Stimulated activated CD8-positive, alpha-beta memory T cell treated with anti-CD3 and anti-CD28 coated beads, Interleukin-4, amount 100 ng/mL, for 1 hour (primary cell): ENCODE measurements at regions not wholly inside any gene's neighbourhood (a gene's known extent, or its start where the extent isn't known, plus 50 kb on each side); places are given as distances from the start of the nearest gene placed in this dataset.
"Not testable (repeated sequence)": the region's sequence is repeated elsewhere in the genome, so short reads cannot be mapped to it uniquely, and the experiment has no call there.

Experiments used
- DNase-seq, 2 donors: peaks; one replicate each; pipeline ENCODE4 v3.0.0-alpha.2; 2020; ENCODE audit warnings: low read depth in 2 of 2, low spot score in 1 of 2

DNA sequence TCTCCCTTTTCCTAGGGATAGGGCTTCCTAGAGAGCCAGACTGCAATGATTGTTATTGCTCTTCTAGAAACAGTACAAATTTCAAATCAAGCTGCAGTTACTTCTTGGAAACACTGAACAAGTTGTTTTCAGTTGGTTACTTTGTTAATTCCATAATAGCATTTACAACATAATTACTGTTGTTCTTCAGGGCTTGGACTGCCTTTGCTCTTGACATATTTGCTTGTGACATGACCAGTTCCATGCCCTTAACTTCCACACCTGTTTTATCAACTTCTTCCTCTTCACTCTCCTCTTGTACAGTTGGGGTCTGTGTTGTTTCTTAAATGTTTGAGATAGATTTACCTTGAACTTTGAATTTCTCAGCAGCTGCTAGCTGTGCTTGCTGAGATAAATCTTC is 104.4 kb downstream of the SEC23IP start:
- DNase-seq = no peak

DNA sequence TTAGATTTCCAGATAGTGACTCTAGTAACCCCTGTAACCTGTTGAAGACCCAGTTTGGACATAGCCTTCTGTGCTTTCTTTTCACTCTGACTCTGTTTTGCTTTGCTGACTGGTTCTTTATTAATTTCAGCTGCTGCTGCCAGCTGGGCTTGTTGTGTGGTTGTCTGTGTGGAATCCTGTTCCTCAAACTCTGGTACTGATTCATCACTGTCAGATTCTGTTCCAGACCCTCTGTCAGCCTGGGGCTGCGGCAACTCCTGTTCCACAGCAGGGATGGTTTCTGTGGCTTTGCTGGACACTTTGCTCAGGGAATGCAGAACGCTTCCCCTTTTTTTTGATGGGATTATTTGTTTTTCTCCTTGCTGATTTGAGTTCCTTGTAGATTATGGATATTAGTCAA is 104.9 kb downstream of the SEC23IP start:
- no peak for DNase-seq

DNA sequence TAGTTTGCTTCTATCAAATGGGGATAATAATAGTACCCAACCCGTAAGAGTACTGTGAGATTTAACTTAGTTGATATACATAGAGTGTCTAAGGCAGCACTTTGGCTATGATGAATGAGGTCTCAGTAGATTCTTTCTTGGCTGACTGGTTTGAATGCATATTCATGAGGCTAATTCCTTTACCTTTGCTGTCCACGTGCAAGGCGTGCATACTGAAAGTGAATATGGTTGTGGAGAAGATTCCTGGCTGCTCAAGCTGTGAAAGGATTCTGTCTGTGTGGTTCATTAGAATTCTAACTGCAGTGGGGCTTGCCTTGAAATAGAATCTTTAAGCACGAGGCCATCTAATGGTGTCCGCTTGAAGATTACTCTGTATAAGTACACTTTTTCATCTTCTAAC is 110.3 kb downstream of the SEC23IP start:
- no peak for DNase-seq

DNA sequence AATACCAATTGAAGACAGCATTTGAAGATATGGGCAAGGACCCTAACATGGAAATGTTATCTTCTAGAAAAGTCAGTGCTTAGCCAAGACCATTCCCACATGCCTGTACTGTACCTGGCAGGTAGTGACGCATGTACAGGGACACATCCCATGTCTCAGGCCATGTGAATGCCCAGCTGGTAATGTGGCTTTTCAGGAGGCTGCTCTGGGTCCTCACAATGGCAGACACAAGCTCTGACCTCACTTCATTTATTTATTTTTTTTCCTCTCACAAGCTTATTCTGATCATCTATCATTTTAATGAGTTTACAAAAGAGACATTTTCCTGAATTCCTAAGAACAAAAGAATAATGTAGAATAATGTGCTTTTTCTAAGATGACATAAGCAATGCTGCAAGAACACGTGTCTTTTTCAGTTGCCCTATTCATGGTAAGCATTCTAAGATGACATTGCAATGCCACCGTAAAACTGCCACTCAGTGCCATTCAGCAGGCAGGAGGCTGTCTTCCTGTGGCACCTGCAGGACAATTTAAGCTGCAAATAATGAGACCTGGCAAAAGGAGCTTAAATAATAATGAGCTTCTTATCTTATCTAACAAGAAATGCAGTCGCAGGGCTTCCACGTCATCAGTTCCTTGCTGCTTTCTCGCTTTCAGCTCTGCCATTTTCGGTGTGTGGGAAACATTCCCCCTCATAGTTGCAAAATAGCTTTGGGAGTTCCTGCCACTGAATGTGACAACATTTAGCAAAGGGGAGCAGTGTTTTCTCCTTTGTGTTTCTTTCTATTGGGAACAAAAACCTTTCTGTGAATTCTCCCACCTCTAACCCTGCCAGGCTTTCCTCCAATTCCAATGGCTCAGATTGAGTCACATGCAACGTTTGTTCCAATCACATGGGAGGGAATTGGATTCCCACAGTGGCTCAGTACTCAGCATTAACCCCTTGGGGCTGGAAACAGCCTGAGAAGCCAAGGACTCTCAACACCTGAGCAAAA is 113.0 kb downstream of the SEC23IP start:
- DNase-seq = no peak

DNA sequence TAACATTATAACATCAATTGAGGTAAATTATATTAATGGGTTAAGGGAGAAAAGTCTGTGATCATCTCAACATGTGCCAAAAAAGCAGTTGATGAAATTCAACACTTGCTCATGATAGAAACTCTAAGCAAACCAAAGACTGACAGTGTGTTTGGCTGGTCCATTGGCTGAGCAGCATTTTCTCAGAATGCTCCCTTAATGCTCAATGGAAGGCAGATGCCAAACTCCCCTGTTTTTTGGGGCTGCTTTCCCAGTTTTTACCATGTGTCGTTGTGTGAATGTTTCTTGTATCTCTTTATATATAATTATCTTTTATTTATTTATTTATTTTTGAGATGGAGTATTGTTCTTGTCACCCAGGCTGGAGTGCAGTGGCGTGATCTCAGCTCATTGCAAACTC is 114.7 kb downstream of the SEC23IP start:
- no peak for DNase-seq

DNA sequence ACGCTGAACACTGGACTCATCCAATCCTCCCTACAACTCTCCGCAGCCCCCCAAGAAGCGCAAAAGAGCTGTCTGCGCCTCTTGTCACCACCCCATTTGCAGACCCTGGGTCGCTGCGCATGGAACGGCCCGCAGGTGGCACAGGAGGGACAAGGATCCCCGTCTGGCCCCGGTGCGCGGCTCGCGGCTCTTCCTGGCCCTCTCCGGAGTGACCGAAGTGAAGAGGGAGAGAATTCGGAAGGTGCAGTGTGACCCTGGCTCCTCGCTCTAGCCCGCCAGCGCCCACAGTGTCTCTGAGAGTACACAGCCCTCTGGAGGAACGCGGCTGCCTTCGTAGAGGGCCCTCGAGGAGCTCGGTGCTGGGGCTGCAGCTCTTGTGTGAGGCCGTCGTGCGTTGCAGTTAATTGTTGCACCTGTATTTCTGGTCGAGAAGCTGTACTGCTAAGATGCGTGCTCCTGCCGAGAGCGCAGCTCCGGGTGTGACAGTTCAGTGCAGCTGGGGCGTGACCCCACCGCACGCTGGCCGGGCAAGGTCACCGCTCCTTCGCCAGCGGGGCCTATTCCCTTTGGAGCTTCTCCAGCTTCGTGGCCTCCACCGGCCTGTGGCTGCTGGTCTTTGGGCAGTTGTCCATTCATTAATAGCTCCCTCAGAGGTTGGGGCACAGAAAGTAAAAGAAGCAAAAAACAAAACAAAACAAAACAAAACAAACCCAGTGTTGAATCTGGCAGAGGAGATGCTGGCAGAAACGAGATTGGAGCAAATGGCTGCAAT is 119.0 kb downstream of the SEC23IP start:
- no peak for DNase-seq

DNA sequence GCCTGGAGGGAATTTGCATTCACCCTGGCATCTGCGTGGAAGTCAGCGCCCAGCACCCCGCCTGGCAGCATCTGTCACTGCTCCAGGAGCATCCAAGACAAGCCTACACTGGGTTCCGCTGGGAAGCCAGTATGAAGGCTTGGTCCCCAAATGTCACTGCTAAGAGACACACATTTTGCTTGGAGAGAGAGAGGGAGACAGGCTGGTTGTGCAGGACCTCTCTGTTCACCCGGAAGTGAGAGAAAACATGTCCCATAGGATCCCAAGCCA is 119.5 kb downstream of the SEC23IP start:
- DNase-seq = no peak

DNA sequence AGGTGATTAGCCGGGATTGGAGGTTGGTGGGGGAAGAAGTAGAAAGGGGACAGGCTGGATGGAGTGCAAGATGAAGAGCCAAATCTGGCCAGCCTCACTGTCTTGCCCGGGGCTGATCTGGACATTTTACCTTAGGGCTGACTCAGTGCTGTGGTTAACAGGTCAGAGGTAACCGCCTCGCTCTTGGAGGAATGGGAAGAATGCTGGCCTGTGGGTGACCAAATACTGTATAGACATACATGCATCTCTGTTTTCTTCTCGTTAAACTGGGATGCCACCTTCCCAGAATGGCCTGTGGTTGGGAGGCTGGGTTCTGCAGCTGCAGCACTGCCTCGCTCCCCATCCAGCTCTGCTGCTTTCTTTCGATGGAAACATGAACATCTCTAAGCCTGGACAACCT is 120.0 kb downstream of the SEC23IP start:
- no peak for DNase-seq

DNA sequence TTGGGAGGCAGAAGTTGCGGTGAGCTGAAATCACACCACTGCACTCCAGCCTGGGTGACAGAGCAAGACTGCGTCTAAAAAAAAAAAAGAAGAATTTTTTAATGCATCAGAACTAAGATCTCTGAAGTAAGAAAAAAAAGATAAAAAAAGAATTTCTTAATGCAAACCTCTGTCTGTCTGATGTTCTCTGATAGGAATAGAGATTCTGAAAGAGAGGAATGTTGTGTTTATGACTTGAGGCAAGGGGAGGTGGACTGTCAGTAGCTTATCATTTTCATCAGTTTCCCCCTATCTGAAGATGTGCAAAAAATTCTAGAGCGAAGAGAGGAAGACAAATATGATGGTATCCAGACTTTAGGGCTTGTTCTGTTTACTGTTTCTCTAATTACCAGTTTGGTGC is 121.5 kb downstream of the SEC23IP start:
- no peak for DNase-seq

DNA sequence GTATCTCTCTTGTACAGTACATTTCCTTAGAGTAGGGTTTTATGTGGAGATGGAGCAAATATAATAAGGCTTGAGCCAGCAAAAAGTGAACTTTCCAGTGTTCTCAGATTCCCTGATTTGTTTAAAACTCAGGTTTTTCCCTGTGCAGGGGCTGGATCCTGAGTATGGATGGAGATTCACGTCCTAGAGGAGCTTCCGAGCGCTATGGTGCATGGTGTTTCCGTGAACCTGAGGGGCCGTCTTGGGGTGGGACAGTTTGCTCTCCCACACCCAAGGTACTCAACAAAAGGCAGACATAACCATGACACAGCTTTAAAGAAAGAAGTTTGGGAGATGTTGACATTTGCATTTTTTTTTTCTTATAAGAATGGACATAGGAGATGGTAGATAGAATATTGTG is 122.5 kb downstream of the SEC23IP start:
- DNase-seq = no peak

DNA sequence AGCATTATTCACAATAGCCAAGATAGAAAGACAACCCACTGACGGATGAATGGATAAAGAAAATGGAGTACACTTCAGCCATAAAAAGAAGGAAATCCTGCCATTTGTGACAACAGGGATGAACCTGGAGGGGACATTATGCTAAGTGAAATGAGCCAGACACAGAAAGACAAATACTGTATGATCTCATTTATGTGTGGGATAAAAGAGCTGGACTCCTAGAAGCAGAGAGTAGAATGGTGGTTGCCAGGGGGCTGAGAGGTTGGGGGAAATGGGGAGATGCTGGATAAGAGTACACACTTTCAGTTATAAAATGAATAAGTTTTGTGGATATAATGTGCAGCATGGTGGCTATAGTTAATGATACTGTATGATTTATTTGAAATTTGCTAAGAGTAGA is 124.4 kb downstream of the SEC23IP start:
- no peak for DNase-seq

DNA sequence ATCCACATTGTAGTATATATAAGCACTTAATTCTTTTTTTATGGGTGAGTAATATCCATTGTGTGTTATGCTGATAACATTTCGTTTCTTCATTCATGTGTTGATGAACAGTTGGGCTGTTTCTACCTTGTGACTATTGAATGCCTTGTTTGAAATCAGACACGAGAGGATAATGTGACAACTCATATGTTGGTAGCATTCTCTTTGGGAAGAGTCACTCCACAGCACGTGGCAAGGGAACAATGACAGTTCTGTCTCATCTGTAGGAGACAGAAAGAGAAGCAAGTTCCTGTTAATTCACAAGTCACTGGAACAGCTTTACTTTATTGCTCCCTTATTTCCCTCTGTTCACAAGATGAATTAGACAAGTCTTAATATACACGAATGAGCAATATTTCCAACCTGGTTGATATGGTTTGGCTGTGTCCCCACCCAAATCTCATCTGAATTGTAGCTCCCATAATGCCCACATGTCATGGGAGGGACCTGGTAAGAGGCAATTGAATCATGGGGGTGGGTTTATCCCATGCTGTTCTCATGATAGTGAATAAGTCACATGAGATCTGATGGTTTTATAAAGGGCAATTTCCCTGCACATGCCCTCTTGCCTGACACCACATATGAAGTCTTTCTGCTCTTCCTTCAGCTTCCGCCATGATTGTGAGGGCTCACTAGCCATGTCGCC is 125.3 kb downstream of the SEC23IP start:
- DNase-seq = no peak

DNA sequence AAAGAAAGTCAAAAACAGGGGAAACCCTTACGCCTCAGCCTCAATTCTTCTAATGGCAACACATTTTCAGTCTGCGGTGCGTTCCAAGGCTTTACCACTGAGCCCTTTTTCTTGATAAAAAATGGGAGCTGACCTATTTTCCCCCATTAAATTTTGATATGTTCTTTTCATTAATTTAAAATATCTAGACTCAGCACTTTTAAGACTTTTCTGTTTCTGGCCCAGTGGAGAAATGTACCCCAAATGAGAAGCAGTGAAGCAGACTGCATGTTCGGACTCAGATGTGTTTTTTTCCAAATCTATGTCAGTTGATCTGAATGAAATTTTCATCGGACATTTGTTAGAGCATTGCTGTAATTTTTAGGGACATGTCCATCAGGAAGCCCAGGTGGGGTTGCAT is 126.2 kb downstream of the SEC23IP start:
- DNase-seq = no peak

DNA sequence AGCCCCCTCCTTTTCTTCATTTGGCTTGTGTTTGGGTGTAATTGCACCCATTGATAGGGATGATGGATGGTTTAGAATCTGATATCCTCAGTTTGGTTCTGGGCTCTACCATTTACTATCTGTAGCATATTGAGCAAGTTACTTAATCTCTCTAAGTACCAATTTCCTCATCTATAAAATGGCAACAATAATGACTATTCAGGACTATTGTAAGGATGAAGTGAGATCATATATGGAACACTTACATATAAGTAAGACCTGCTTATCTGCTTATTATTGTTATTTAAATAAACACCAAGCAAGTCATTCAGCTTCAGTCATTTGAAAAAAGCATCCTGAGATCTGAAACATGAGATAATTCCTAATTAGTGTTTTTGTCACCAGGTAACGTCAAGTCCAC is 127.0 kb downstream of the SEC23IP start:
- DNase-seq = no peak

DNA sequence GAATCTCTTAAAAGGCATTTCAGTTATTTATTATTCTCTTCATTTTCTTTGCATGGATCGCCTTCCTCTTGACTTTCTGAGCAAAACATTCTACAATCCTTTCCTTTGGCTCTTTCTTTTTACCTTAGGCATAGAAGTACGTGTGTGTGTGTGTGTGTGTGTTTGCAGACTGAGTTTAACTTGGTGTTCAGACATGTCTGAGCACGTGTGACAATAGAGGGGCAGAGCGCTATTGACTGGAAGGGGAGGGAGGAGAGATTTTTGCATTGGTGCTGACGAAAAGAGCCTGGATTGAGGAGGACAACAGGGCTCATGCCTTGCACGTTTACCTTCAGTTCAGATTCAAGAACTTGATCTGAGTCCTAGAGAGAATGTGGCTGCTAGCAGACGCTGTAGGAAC is 129.8 kb downstream of the SEC23IP start:
- DNase-seq = no peak

DNA sequence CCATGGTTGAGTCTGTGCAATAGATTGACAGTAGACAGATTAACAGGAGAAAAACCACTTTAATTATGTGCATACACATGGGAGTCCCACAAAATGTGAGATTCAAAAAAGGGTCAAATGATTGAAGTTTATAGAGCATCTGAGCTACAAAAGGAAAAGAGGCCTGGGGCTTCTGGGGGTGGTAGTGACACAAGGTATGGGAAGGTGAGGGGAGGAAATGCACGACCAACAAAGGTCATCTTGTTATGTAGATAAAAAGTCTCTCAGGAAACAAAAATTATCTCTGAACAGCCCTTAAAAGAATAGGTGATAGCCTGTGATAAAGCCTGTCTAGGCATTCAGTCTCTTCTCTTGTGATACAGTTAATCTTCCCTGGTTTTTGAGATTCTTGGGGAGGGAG is 141.7 kb downstream of the SEC23IP start:
- no peak for DNase-seq

DNA sequence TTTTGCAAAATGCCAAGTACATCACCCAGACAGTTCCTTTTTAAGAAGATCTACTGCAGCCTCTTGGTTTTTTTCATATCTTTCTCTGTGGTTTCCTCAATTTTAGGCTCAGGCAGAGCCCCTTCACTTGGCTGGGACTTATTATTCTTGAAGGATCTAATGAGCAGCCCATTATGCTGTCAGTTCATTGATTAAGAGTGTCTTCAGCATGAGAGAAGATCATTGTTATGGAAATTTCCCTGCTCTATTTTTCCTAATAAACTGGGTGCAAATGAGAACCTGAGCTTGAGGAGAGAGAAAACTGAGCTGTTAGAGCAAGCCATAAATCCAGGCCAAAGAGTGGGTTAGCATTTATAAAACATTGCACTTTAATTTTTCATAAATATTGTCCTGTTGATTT is 146.5 kb downstream of the SEC23IP start:
- DNase-seq = no peak

DNA sequence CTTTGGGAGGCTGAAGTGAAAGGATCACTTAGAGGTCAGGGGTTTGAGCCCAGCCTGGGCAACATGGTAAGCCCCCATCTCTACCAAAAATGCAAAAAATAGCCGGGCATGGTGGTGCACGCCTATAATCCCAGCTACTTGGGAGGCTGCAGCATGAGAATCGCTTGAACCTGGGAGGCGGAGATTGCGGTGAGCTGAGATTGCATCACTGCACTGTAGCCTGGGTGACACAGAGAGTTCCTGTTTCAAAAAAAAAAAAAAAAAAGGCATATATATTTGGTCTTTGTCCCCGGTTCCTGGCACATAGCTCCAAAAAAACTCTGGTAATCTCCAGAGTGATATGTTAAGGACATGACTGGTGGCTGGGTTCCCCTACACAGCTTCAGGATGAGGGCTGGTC is 147.3 kb downstream of the SEC23IP start:
- no peak for DNase-seq

DNA sequence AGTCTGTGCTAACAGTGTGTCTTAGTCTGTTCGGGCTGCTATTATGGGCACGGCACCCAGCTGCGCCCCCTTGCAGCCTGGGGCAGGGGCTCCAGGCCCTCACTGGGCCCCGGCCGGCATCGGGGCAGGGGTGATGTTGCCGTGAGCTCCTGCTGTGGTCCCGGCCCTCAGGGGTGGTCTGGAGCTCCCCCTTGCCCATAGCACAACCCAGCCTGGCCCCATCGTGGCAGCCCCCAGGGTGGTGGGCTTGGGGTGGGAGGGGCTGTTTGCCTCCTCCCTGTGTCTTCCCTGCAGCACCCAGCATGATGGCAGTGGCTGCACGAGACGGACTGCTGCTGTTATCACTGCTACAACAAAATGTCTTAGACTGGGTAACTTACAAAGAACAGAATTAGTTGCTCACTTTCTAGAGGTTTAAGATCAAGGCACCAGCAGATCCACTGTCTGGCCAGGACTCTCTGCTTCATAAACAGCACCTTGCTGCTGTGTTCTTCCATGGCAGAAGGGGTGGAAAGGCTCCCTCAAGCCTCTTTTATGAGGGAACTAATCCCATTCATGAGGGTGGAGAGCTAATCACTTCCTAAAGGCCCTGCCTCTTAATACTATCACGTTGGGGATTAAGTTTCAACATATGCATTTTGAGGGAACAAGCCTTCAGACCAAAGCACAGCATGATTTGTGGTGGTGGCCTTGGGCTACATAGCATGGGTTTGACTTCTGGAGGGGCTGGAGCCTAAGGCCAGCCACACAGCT is 149.5 kb downstream of the SEC23IP start:
- no peak for DNase-seq

DNA sequence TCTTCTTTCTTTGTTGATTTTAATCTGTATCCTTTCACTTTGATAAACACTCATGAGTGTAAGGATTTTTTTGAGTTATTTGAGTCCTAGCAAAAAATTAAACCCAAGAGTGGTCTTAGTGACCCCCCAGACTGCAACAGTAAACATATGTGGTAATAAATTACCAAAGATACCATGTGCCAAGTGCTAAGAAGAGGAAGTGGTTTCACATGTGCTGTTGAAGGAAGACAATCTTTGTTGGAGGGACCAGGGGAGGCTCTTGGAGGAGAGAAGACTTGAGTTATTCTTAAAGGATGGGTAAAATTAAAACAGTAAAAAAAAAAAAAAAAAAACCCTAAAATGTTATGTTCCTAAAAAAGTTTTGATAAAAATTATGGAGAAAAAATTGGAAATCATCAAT is 150.2 kb downstream of the SEC23IP start:
- no peak for DNase-seq

DNA sequence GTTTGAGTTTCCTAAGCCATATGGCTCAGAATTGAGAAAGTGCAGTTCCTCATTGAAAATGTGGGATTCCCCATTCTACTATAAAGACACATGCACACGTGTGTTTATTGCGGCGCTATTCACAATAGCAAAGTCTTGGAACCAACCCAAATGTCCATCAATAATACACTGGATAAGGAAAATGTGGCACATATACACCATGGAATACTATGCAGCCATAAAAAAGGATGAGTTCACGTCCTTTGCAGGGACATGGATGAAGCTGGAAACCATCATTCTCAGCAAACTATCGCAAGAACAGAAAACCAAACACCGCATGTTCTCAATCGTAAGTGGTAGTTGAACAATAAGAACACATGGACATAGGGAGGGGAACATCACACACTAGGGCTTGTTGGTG is 154.8 kb downstream of the SEC23IP start:
- DNase-seq = not testable (repeated sequence)
